ENCODE measurements at regions not wholly inside any gene's neighbourhood (a gene's known extent, or its start where the extent isn't known, plus 50 kb on each side); places are given as distances from the start of the nearest gene placed in this dataset.

- H3K36me3 ChIP-seq, result no peaks in the 10 kb centered on the region
- H3K27me3 ChIP-seq (replicated peaks; ENCODE audit: insufficient read depth), result no peaks in the 10 kb centered on the region
- H3K27ac ChIP-seq, result no peak overlapping the region
- TF ChIP-seq, protein P1, sequence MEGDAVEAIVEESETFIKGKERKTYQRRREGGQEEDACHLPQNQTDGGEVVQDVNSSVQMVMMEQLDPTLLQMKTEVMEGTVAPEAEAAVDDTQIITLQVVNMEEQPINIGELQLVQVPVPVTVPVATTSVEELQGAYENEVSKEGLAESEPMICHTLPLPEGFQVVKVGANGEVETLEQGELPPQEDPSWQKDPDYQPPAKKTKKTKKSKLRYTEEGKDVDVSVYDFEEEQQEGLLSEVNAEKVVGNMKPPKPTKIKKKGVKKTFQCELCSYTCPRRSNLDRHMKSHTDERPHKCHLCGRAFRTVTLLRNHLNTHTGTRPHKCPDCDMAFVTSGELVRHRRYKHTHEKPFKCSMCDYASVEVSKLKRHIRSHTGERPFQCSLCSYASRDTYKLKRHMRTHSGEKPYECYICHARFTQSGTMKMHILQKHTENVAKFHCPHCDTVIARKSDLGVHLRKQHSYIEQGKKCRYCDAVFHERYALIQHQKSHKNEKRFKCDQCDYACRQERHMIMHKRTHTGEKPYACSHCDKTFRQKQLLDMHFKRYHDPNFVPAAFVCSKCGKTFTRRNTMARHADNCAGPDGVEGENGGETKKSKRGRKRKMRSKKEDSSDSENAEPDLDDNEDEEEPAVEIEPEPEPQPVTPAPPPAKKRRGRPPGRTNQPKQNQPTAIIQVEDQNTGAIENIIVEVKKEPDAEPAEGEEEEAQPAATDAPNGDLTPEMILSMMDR (IDR thresholded peaks at IDR 0.05), result no peak
- H3K9me3 ChIP-seq, result no peaks in the 10 kb centered on the region
- no peaks in the 10 kb centered on the region for H3K4me1 ChIP-seq (ENCODE audit: control insufficient read depth in 1 of 2, low read depth in 2 of 2)
- H3K4me3 ChIP-seq, result no peak overlapping the region
- DNase-seq (ENCODE audit: low spot score) (no peak), ATAC-seq (ENCODE audit: insufficient number of reproducible peaks, low FRiP score, low read depth) (no peak)
Measured at GRCh38 chr1:191608367-191608766, 549.9 kb upstream of the RGS18 start.

DNA sequence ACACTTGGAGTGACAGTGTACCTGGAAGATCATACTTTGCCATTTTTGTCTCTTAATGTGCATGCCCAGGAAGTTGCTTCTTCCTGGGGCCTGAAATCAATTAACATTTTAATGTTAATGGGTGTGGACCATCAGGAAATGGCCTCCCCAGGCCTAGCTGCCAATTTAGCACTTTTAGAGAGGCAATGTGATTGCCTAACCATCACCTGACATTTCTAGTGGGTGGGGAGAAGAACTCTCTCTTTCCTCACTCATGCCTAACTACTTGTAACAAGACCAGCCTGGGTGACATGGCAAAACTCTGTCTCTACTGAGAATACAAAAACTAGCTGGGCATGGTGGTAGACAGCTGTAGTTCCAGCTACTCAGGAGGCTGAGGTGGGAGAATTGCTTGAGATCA, 549.0 kb upstream of the RGS18 start:
- no peaks in the 10 kb centered on the region for H3K9me3 ChIP-seq
- H3K4me1 ChIP-seq (ENCODE audit: control insufficient read depth in 1 of 2, low read depth in 2 of 2), result no peaks in the 10 kb centered on the region
- ATAC-seq (ENCODE audit: insufficient number of reproducible peaks, low FRiP score, low read depth), result no peak
- H3K27me3 ChIP-seq (replicated peaks; ENCODE audit: insufficient read depth), result no peaks in the 10 kb centered on the region
- DNase-seq (ENCODE audit: low spot score), result no peak
- TF ChIP-seq, protein P1 (IDR thresholded peaks at IDR 0.05), result no peak
- no peak overlapping the region for H3K4me3 ChIP-seq
- H3K27ac ChIP-seq, result no peak overlapping the region
- no peaks in the 10 kb centered on the region for H3K36me3 ChIP-seq

DNA sequence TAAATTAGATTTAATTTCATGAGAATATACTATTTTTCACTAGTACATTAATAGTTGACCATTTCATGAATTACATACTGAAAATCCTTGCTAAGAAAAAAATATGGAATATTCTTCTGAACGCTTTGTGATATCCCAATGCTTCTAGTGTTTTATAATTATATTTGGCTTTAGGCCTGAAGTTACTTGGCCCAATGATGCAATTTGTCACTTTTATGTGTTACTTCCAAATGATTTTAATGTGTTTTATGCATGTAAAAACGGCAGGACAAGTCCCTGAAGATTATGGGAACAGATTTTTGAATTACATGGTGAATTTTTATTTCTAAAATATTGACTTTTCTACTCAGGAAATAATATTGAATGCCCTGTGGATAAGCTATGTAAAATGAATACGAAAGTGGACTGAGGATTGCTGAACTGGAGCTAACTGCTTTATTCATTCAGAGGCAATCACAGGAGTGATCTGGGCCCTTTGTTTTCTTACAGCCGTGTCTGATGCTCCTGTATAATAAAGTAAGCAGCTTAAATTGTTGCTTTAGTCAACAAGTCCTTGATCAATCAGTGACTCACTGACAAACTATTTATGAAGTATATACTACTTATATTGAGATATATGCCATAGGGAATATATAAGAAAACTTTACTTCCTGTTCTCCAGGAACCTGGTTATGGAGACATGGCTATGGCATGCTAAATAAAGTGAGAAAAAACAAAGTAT, 543.0 kb upstream of the RGS18 start:
- DNase-seq (ENCODE audit: low spot score), result no peak

GRCh38 chr1:191618181-191618580, 540.1 kb upstream of the RGS18 start:
- H3K4me3 ChIP-seq, result no peak overlapping the region
- H3K27me3 ChIP-seq (replicated peaks; ENCODE audit: insufficient read depth), result no peaks in the 10 kb centered on the region
- no peaks in the 10 kb centered on the region for H3K4me1 ChIP-seq (ENCODE audit: control insufficient read depth in 1 of 2, low read depth in 2 of 2)
- no peaks in the 10 kb centered on the region for H3K9me3 ChIP-seq
- no peaks in the 10 kb centered on the region for H3K36me3 ChIP-seq
- ATAC-seq (ENCODE audit: insufficient number of reproducible peaks, low FRiP score, low read depth) (no peak), DNase-seq (ENCODE audit: low spot score) (no peak)
- TF ChIP-seq, protein P1 (IDR thresholded peaks at IDR 0.05), result no peak
- H3K27ac ChIP-seq, result no peak overlapping the region

More for the DNA sequence above, 543.0 kb upstream of the RGS18 start:
- ATAC-seq (ENCODE audit: insufficient number of reproducible peaks, low FRiP score, low read depth), result no peak
- H3K4me3 ChIP-seq, result no peak overlapping the region
- H3K27ac ChIP-seq, result no peak overlapping the region
- TF ChIP-seq, protein P1 (IDR thresholded peaks at IDR 0.05), result no peak
- H3K36me3 ChIP-seq, result no peaks in the 10 kb centered on the region
- H3K27me3 ChIP-seq (replicated peaks; ENCODE audit: insufficient read depth), result no peaks in the 10 kb centered on the region
- no peaks in the 10 kb centered on the region for H3K4me1 ChIP-seq (ENCODE audit: control insufficient read depth in 1 of 2, low read depth in 2 of 2)
- no peaks in the 10 kb centered on the region for H3K9me3 ChIP-seq

DNA sequence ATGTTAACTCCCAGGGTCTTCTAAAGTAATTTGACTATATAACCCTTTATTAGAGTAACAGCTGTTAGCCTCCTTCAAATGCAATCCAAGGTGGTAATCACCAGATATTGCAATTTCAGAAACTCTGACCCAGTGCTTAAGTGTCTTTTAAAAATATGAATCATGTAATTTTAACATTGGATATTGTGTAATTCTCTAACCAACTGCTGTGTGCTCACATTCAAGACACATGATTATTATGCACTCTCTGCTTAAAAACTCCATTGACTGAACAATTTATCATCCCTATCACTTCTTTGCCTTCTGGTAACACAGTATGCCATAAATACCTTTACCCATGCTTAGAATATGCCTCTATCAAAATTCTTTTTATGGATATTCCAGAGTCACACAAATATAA, 537.4 kb upstream of the RGS18 start:
- Histone ChIP-seq H3K4me3 (no peak overlapping the region), H3K27me3 (replicated peaks; ENCODE audit: insufficient read depth) (no peaks in the 10 kb centered on the region), H3K36me3 (no peaks in the 10 kb centered on the region), H3K4me1 (ENCODE audit: control insufficient read depth in 1 of 2, low read depth in 2 of 2) (no peaks in the 10 kb centered on the region), H3K27ac (no peak overlapping the region), H3K9me3 (no peaks in the 10 kb centered on the region)
- TF ChIP-seq, protein P1 (IDR thresholded peaks at IDR 0.05), result no peak
- ATAC-seq (ENCODE audit: insufficient number of reproducible peaks, low FRiP score, low read depth) (no peak), DNase-seq (ENCODE audit: low spot score) (no peak)
